DOHH2 (cell line): ENCODE measurements at regions not wholly inside any gene's neighbourhood (a gene's known extent, or its start where the extent isn't known, plus 50 kb on each side); places are given as distances from the start of the nearest gene placed in this dataset.

Experiments
- EZH2phosphoT487 ChIP-seq: fragments of 200-600 bp; sonication (generic); IDR thresholded peaks from 2 replicates; pipeline ENCODE4 v1.6.1; 2017; ENCODE audit warnings: borderline replicate concordance, mild to moderate bottlenecking, antibody characterized with exemption, low read length, moderate library complexity, mixed read lengths
- TF ChIP-seq, protein P1 (sequence below): fragments of 200-600 bp; sonication (generic); IDR thresholded peaks from one replicate; pipeline ENCODE4 v1.5.1; 2014; ENCODE audit warnings: antibody characterized with exemption, mild to moderate bottlenecking, low read depth, low read length; ENCODE audit not compliant: poor library complexity, severe bottlenecking

DNA sequence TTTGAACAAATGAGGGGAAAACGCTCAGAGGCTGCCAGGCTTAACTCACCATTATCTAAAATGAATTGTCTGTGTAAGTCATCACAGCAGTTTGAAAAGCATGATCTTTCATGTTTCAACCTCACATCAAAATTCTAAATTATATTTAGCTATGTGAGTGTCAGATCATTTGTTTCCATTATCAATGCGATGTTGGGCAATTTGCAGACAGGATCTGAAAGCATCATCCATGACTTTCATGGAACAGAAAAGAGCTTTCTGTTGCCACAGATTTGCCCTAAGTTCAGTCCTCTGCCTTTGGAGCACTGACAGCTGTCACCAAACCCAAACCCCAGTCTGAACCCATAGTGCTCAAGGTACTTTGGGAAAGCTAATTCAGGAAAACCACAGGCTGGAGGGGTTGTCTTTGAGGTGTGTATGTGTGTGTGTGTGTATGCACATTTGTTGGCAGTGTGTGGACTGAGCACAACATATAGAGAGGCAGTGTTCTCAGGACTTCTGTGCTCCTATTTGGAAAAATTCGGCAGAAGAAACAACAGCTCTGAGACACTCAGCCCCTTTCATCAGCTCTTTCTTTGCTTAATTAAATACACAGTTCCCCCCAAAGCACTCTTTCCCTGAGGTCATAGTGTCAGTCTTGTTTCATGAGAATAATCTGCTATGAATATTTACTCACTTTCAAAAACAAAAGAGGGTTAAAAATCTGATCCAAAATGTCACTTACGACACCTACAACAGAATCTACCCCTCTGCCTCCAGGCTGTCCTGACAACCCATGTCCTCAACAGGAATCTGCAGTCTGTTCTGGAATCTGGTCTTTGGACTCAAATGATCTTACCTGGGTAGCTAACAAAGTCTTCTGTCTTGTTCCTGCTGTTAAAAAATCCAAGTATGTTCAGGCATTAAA, 188.5 kb upstream of the KLF14 start:
- TF ChIP-seq, protein P1, sequence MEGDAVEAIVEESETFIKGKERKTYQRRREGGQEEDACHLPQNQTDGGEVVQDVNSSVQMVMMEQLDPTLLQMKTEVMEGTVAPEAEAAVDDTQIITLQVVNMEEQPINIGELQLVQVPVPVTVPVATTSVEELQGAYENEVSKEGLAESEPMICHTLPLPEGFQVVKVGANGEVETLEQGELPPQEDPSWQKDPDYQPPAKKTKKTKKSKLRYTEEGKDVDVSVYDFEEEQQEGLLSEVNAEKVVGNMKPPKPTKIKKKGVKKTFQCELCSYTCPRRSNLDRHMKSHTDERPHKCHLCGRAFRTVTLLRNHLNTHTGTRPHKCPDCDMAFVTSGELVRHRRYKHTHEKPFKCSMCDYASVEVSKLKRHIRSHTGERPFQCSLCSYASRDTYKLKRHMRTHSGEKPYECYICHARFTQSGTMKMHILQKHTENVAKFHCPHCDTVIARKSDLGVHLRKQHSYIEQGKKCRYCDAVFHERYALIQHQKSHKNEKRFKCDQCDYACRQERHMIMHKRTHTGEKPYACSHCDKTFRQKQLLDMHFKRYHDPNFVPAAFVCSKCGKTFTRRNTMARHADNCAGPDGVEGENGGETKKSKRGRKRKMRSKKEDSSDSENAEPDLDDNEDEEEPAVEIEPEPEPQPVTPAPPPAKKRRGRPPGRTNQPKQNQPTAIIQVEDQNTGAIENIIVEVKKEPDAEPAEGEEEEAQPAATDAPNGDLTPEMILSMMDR: no peak
- no peak for TF ChIP-seq EZH2phosphoT487
